ENCODE measurements at regions not wholly inside any gene's neighbourhood (a gene's known extent, or its start where the extent isn't known, plus 50 kb on each side); places are given as distances from the start of the nearest gene placed in this dataset.
A peak's percentile ranks its signal among the peaks of the same experiment; 100 is the strongest.
"Not testable (repeated sequence)": the region's sequence is repeated elsewhere in the genome, so short reads cannot be mapped to it uniquely, and the experiment has no call there.

GRCh38 chr12:73225941-73226340, 953.8 kb downstream of the TRHDE start:
- no peak overlapping the region for H3K4me2 ChIP-seq (ENCODE audit: low read length, poor library complexity, severe bottlenecking)
- H3K79me1 ChIP-seq (replicated peaks; ENCODE audit: low read length, poor library complexity, severe bottlenecking): no peaks in the 10 kb centered on the region
- no peak overlapping the region for H3K18ac ChIP-seq (ENCODE audit: low read depth in 1 of 2, low read length in 2 of 2)
- H3K4me3 ChIP-seq (ENCODE audit: insufficient read depth in 1 of 2, low read depth in 1 of 2, low read length in 2 of 2): no peak overlapping the region
- H2BK120ac ChIP-seq (ENCODE audit: low read depth, low read length): no peak overlapping the region
- peaks cover 11% of the 10 kb centered on the region for H3K9me3 ChIP-seq (ENCODE audit: control insufficient read depth, low read length)
- H2AK5ac ChIP-seq (ENCODE audit: low read length, severe bottlenecking): no peak overlapping the region
- no peak overlapping the region for H4K91ac ChIP-seq (ENCODE audit: low read length)
- H2AFZ ChIP-seq (ENCODE audit: low read depth, low read length): no peak overlapping the region
- H2BK15ac ChIP-seq (ENCODE audit: low read depth, poor library complexity, severe bottlenecking): no peak overlapping the region
- no peaks in the 10 kb centered on the region for H3K36me3 ChIP-seq (ENCODE audit: control insufficient read depth in 1 of 2, insufficient read depth in 2 of 2, low read depth in 1 of 2, low read length in 2 of 2)
- no peak overlapping the region for H2BK12ac ChIP-seq (ENCODE audit: low read length in 2 of 2)
- no peak overlapping the region for H4K8ac ChIP-seq (ENCODE audit: low read length)
- no peak overlapping the region for H3K9ac ChIP-seq (ENCODE audit: low read length)
- DNase-seq: no peak
- H3K27me3 ChIP-seq (ENCODE audit: control insufficient read depth in 1 of 2, insufficient read depth in 1 of 2, low read length in 2 of 2): no peaks in the 10 kb centered on the region
- H2BK5ac ChIP-seq (ENCODE audit: low read depth, low read length, poor library complexity, severe bottlenecking): no peak overlapping the region
- no peak overlapping the region for H3K23ac ChIP-seq (ENCODE audit: low read length in 2 of 2)
- no peaks in the 10 kb centered on the region for H3K4me1 ChIP-seq (ENCODE audit: control insufficient read depth, insufficient read depth, low read depth, low read length)
- no peak overlapping the region for H3K14ac ChIP-seq (ENCODE audit: low read length in 2 of 2)
- 100% methylated on average over 2 of the region's 2 CpGs for WGBS
- H3K27ac ChIP-seq (ENCODE audit: low read length, poor library complexity, severe bottlenecking): no peak overlapping the region
- no peak overlapping the region for H3K4ac ChIP-seq (ENCODE audit: low read depth in 1 of 2, low read length in 2 of 2)

- no peak for DNase-seq
- Histone ChIP-seq H4K8ac (ENCODE audit: low read length) (no peak overlapping the region), H3K4me1 (ENCODE audit: control insufficient read depth, insufficient read depth, low read depth, low read length) (no peaks in the 10 kb centered on the region), H3K9me3 (ENCODE audit: control insufficient read depth, low read length) (peaks cover 9% of the 10 kb centered on the region), H2BK15ac (ENCODE audit: low read depth, poor library complexity, severe bottlenecking) (no peak overlapping the region), H3K27ac (ENCODE audit: low read length, poor library complexity, severe bottlenecking) (no peak overlapping the region), H2BK5ac (ENCODE audit: low read depth, low read length, poor library complexity, severe bottlenecking) (no peak overlapping the region), H3K14ac (ENCODE audit: low read length in 2 of 2) (no peak overlapping the region), H2AK5ac (ENCODE audit: low read length, severe bottlenecking) (no peak overlapping the region), H3K27me3 (ENCODE audit: control insufficient read depth in 1 of 2, insufficient read depth in 1 of 2, low read length in 2 of 2) (no peaks in the 10 kb centered on the region), H3K4me2 (ENCODE audit: low read length, poor library complexity, severe bottlenecking) (no peak overlapping the region), H3K4me3 (ENCODE audit: insufficient read depth in 1 of 2, low read depth in 1 of 2, low read length in 2 of 2) (no peak overlapping the region), H3K36me3 (ENCODE audit: control insufficient read depth in 1 of 2, insufficient read depth in 2 of 2, low read depth in 1 of 2, low read length in 2 of 2) (no peaks in the 10 kb centered on the region), H2AFZ (ENCODE audit: low read depth, low read length) (no peak overlapping the region), H3K79me1 (replicated peaks; ENCODE audit: low read length, poor library complexity, severe bottlenecking) (no peaks in the 10 kb centered on the region), H2BK120ac (ENCODE audit: low read depth, low read length) (no peak overlapping the region), H4K91ac (ENCODE audit: low read length) (no peak overlapping the region), H3K4ac (ENCODE audit: low read depth in 1 of 2, low read length in 2 of 2) (no peak overlapping the region), H3K9ac (ENCODE audit: low read length) (no peak overlapping the region), H3K23ac (ENCODE audit: low read length in 2 of 2) (no peak overlapping the region), H3K18ac (ENCODE audit: low read depth in 1 of 2, low read length in 2 of 2) (no peak overlapping the region), H2BK12ac (ENCODE audit: low read length in 2 of 2) (no peak overlapping the region)
- WGBS: no CpG with 5 or more reads among the region's 1 CpG
Measured at GRCh38 chr12:73226593-73226992, 954.4 kb downstream of the TRHDE start.

GRCh38 chr12:73228828-73229227, 956.7 kb downstream of the TRHDE start:
- H3K18ac ChIP-seq (ENCODE audit: low read depth in 1 of 2, low read length in 2 of 2); H3K14ac ChIP-seq (ENCODE audit: low read length in 2 of 2); H3K9ac ChIP-seq (ENCODE audit: low read length); H2BK120ac ChIP-seq (ENCODE audit: low read depth, low read length); H4K91ac ChIP-seq (ENCODE audit: low read length); H2AK5ac ChIP-seq (ENCODE audit: low read length, severe bottlenecking); H3K4me3 ChIP-seq (ENCODE audit: insufficient read depth in 1 of 2, low read depth in 1 of 2, low read length in 2 of 2); H3K27ac ChIP-seq (ENCODE audit: low read length, poor library complexity, severe bottlenecking); H4K8ac ChIP-seq (ENCODE audit: low read length); H3K4me2 ChIP-seq (ENCODE audit: low read length, poor library complexity, severe bottlenecking); DNase-seq; H3K79me1 ChIP-seq (replicated peaks; ENCODE audit: low read length, poor library complexity, severe bottlenecking); H2BK15ac ChIP-seq (ENCODE audit: low read depth, poor library complexity, severe bottlenecking); H2BK5ac ChIP-seq (ENCODE audit: low read depth, low read length, poor library complexity, severe bottlenecking); H2BK12ac ChIP-seq (ENCODE audit: low read length in 2 of 2); H3K4me1 ChIP-seq (ENCODE audit: control insufficient read depth, insufficient read depth, low read depth, low read length); H3K27me3 ChIP-seq (ENCODE audit: control insufficient read depth in 1 of 2, insufficient read depth in 1 of 2, low read length in 2 of 2); H3K4ac ChIP-seq (ENCODE audit: low read depth in 1 of 2, low read length in 2 of 2); H2AFZ ChIP-seq (ENCODE audit: low read depth, low read length); H3K36me3 ChIP-seq (ENCODE audit: control insufficient read depth in 1 of 2, insufficient read depth in 2 of 2, low read depth in 1 of 2, low read length in 2 of 2); H3K23ac ChIP-seq (ENCODE audit: low read length in 2 of 2): not testable (repeated sequence)
- no CpG with 5 or more reads among the region's 1 CpG for WGBS
- H3K9me3 ChIP-seq (ENCODE audit: control insufficient read depth, low read length): peaks cover 27% of the 10 kb centered on the region

- no peak overlapping the region for H3K18ac ChIP-seq (ENCODE audit: low read depth in 1 of 2, low read length in 2 of 2)
- no peak overlapping the region for H2BK5ac ChIP-seq (ENCODE audit: low read depth, low read length, poor library complexity, severe bottlenecking)
- no peak overlapping the region for H2AK5ac ChIP-seq (ENCODE audit: low read length, severe bottlenecking)
- H3K27ac ChIP-seq (ENCODE audit: low read length, poor library complexity, severe bottlenecking): no peak overlapping the region
- H3K4me3 ChIP-seq (ENCODE audit: insufficient read depth in 1 of 2, low read depth in 1 of 2, low read length in 2 of 2): peak overlapping the region in 1 of 2 experiments; percentile 27
- H3K9me3 ChIP-seq (ENCODE audit: control insufficient read depth, low read length): peaks cover 34% of the 10 kb centered on the region
- H3K9ac ChIP-seq (ENCODE audit: low read length): no peak overlapping the region
- H3K36me3 ChIP-seq (ENCODE audit: control insufficient read depth in 1 of 2, insufficient read depth in 2 of 2, low read depth in 1 of 2, low read length in 2 of 2): no peaks in the 10 kb centered on the region
- no peak overlapping the region for H3K14ac ChIP-seq (ENCODE audit: low read length in 2 of 2)
- no peak overlapping the region for H4K8ac ChIP-seq (ENCODE audit: low read length)
- no peak overlapping the region for H4K91ac ChIP-seq (ENCODE audit: low read length)
- H2BK15ac ChIP-seq (ENCODE audit: low read depth, poor library complexity, severe bottlenecking): no peak overlapping the region
- H3K4me2 ChIP-seq (ENCODE audit: low read length, poor library complexity, severe bottlenecking): no peak overlapping the region
- H2BK120ac ChIP-seq (ENCODE audit: low read depth, low read length): no peak overlapping the region
- H2BK12ac ChIP-seq (ENCODE audit: low read length in 2 of 2): no peak overlapping the region
- H2AFZ ChIP-seq (ENCODE audit: low read depth, low read length): no peak overlapping the region
- 79% methylated on average over 3 of the region's 3 CpGs for WGBS
- no peak for DNase-seq
- peaks cover 2% of the 10 kb centered on the region for H3K4me1 ChIP-seq (ENCODE audit: control insufficient read depth, insufficient read depth, low read depth, low read length)
- no peaks in the 10 kb centered on the region for H3K79me1 ChIP-seq (replicated peaks; ENCODE audit: low read length, poor library complexity, severe bottlenecking)
- H3K23ac ChIP-seq (ENCODE audit: low read length in 2 of 2): no peak overlapping the region
- no peak overlapping the region for H3K4ac ChIP-seq (ENCODE audit: low read depth in 1 of 2, low read length in 2 of 2)
- H3K27me3 ChIP-seq (ENCODE audit: control insufficient read depth in 1 of 2, insufficient read depth in 1 of 2, low read length in 2 of 2): no peaks in the 10 kb centered on the region
Measured at GRCh38 chr12:73235387-73235786, 963.2 kb downstream of the TRHDE start.

Measured in mesenchymal stem cell (in vitro differentiated cells and primary cell).